Transverse colon (tissue), 4 donors: ENCODE measurements at regions not wholly inside any gene's neighbourhood (a gene's known extent, or its start where the extent isn't known, plus 50 kb on each side); places are given as distances from the start of the nearest gene placed in this dataset.

Source experiments
- DNase-seq: peaks from one replicate; pipeline ENCODE4 v3.0.0-alpha.2; 2019
- H3K27ac ChIP-seq, 4 donors: fragments of 200-600 bp; sonication (generic); 2 replicates each; pipeline ENCODE4 v1.5.1; 2016 to 2018; ENCODE audit warnings: inconsistent platforms in 4 of 4
- H3K27me3 ChIP-seq: fragments of 200-600 bp; sonication (generic); 2 replicates; pipeline ENCODE4 v1.5.1; 2017; ENCODE audit warnings: inconsistent platforms
- H3K36me3 ChIP-seq, 4 donors: fragments of 200-600 bp; sonication (generic); 2 replicates each; pipeline ENCODE4 v1.5.1; 2017 to 2019; ENCODE audit warnings: inconsistent platforms in 4 of 4
- H3K4me1 ChIP-seq, 4 donors: fragments of 200-600 bp; sonication (generic); 2 replicates each; pipeline ENCODE4 v1.5.1; 2017 to 2020; ENCODE audit warnings: inconsistent platforms in 4 of 4
- H3K4me3 ChIP-seq, 4 donors: fragments of 200-600 bp; sonication (generic); 1 replicate in 1 of 4; 2 replicates in 3 of 4; pipeline versions ENCODE4 v1.5.1 to v1.6.1; 2017 to 2019; ENCODE audit warnings: inconsistent platforms in 4 of 4
- H3K9me3 ChIP-seq, 2 donors: fragments of 200-600 bp; sonication (generic); 2 replicates each; pipeline ENCODE4 v1.5.1; 2017 to 2019; ENCODE audit warnings: inconsistent platforms in 2 of 2
- CTCF ChIP-seq, 5 experiments: fragments of 200-600 bp in 3 of 5; fragments of 450-650 bp in 2 of 5; sonication (generic) in 3 of 5; IDR thresholded peaks; 1 replicate in 2 of 5; 2 replicates in 3 of 5; pipeline ENCODE4 v1.5.1; 2016 to 2017; ENCODE audit warnings: antibody characterized with exemption in 5 of 5, inconsistent platforms in 3 of 5, mild to moderate bottlenecking in 2 of 5, moderate library complexity in 1 of 5
- EP300 ChIP-seq: sonication (generic); formaldehyde crosslinking; IDR thresholded peaks from one replicate; pipeline ENCODE4 v1.6.1; 2017; ENCODE audit warnings: antibody characterized with exemption, low read depth
- POLR2A ChIP-seq: fragments of 450-650 bp; IDR thresholded peaks from one replicate; pipeline ENCODE4 v1.6.1; 2016; ENCODE audit warnings: antibody characterized with exemption, mild to moderate bottlenecking, moderate library complexity
- POLR2AphosphoS5 ChIP-seq, 3 donors: sonication (generic); formaldehyde crosslinking; IDR thresholded peaks; one replicate each; pipeline ENCODE4 v1.6.1; 2016; ENCODE audit warnings: antibody characterized with exemption in 3 of 3
- WGBS, 2 donors: methylation state at CpG; one replicate each; pipeline ENCODE4 v1.1.5; 2018; ENCODE audit warnings: low coverage in 1 of 2; 5-methylcytosine and 5-hydroxymethylcytosine counted together
- in situ Hi-C, 4 donors: fragments of 200-750 bp; cut with MboI; loops; one replicate each; pipeline versions ENCODE4 v1.15.0 to v1.15.1; 2017; ENCODE audit warnings: low sequenced_read_pairs in 3 of 4, low pct_ligation_motif_present in 1 of 4, low pct_unique_long_range_greater_than_20kb in 1 of 4
- intact Hi-C: fragments of 100-400 bp; cut with DNase I; formaldehyde crosslinking; loops from one replicate; pipeline ENCODE4 v1.15.1; 2023; ENCODE audit warnings: low total_unique reads

- no peak for DNase-seq
- no peak overlapping the region for H3K27ac ChIP-seq
- no peaks in the 10 kb centered on the region for H3K9me3 ChIP-seq
- no peak overlapping the region for H3K4me3 ChIP-seq
- no peaks in the 10 kb centered on the region for H3K27me3 ChIP-seq
- intact Hi-C loops (no loop called here), in situ Hi-C loops (no loop called here)
- 92 to 96% methylated on average over 4 of the region's 4 CpGs for WGBS, 2 donors
- no peaks in the 10 kb centered on the region for H3K36me3 ChIP-seq
- H3K4me1 ChIP-seq, result peaks cover 8 to 43% (median 18%) of the 10 kb centered on the region in 4 donors
- TF ChIP-seq CTCF (IDR thresholded peaks at IDR 0.05) (no peak), EP300 (no peak), POLR2AphosphoS5 (IDR thresholded peaks at IDR 0.05) (no peak), POLR2A (no peak)
These were observed 155.6 kb upstream of the DPH6 start for GRCh38 chr15:35701402-35702046.

DNA sequence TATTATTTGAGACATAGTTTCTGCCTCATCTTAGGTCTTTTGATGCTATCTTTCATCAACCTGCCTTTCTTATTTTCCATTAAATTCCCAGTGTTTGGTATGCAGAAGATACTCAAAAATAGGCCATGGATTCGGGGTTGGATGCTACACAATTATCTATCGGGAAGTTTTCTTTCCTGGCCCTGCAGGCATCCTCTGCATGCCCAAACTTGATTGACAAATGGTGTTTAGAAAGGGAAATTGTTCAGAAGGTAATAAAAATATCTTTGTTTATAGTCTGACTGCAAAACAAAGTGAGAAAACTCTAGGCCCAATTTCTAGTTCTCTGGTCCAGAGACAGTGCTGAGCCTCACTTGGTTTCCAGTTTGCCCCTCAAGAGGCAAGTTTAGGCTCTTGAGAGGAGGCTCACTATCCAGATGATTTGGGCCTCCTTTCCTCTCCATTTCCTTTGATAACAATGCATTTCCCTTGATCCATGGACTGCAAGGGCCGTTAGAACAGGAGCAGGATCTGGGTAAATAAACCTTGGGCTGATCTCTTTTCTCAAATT is 157.1 kb upstream of the DPH6 start:
- Histone ChIP-seq H3K9me3 (no peaks in the 10 kb centered on the region), H3K36me3 (no peaks in the 10 kb centered on the region), H3K4me3 (no peak overlapping the region), H3K27me3 (no peaks in the 10 kb centered on the region), H3K27ac (no peak overlapping the region), H3K4me1 (peaks cover 8 to 37% (median 15%) of the 10 kb centered on the region in 4 donors)
- in situ Hi-C loops (no loop called here), intact Hi-C loops (no loop called here)
- 68 to 75% methylated on average over 3 of the region's 3 CpGs for WGBS, 2 donors
- no peak for DNase-seq
- TF ChIP-seq CTCF (IDR thresholded peaks at IDR 0.05), result no peak
- TF ChIP-seq POLR2AphosphoS5 (IDR thresholded peaks at IDR 0.05), result no peak
- TF ChIP-seq EP300, result no peak
- TF ChIP-seq POLR2A, result no peak

- Histone ChIP-seq H3K27ac (no peak overlapping the region), H3K27me3 (no peaks in the 10 kb centered on the region), H3K36me3 (no peaks in the 10 kb centered on the region), H3K4me3 (no peak overlapping the region), H3K4me1 (peaks cover 0 to 18% (median 4%) of the 10 kb centered on the region in 4 donors), H3K9me3 (no peaks in the 10 kb centered on the region)
- intact Hi-C loops, result no loop called here
- 55 to 70% methylated on average over 2 of the region's 2 CpGs for WGBS, 2 donors
- in situ Hi-C loops, result no loop called here
- no peak for DNase-seq
- TF ChIP-seq EP300 (no peak), POLR2A (no peak), CTCF (IDR thresholded peaks at IDR 0.05) (no peak), POLR2AphosphoS5 (IDR thresholded peaks at IDR 0.05) (no peak)
These were observed 159.3 kb upstream of the DPH6 start for GRCh38 chr15:35705030-35705883.

DNA sequence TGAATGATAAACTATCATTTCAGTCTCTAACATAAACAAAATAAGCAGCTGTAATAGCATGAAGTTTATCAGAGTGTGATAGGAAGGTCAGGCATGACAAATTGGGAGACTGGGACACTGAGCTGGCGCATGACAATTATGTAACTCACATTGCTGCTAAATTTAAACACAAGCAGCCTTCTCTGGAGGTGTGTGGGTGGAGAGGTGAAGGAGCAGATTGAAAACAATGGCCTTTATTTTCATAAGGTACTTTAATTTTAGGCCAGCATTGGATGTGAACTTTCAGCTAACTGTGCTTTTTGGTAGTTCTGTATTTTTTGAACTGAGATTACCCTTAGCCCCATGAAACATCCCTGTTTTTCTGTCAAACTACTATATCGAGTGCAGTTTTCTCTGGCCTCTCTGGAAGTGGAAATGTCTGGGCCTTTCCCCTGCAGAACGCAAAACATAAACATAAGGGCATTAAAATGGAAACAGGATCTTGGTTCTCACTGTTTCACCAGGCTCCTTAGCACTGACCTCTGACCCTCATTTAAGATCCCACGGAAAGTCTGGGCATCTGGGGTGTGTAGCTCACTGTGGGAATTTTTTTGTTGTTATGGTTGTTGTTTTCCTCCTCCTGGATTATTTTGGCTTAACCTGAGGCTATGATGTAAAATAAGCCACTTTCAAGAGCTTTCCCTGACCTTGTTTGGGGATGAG is 160.1 kb upstream of the DPH6 start:
- intact Hi-C loops, result no loop called here
- in situ Hi-C loops, result no loop called here
- no peak for DNase-seq
- no peak overlapping the region for H3K27ac ChIP-seq
- H3K4me1 ChIP-seq, result peaks cover 0 to 18% (median 4%) of the 10 kb centered on the region in 4 donors
- no peaks in the 10 kb centered on the region for H3K9me3 ChIP-seq
- H3K36me3 ChIP-seq, result no peaks in the 10 kb centered on the region
- no peaks in the 10 kb centered on the region for H3K27me3 ChIP-seq
- WGBS, 2 donors, result 51 to 54% methylated on average over 4 of the region's 4 CpGs
- H3K4me3 ChIP-seq, result no peak overlapping the region
- TF ChIP-seq CTCF (IDR thresholded peaks at IDR 0.05) (no peak), POLR2A (no peak), EP300 (no peak), POLR2AphosphoS5 (IDR thresholded peaks at IDR 0.05) (no peak)
